ENCODE measurements at regions not wholly inside any gene's neighbourhood (a gene's known extent, or its start where the extent isn't known, plus 50 kb on each side); places are given as distances from the start of the nearest gene placed in this dataset.

- TF ChIP-seq GATA2 (IDR thresholded peaks at IDR 0.05; ENCODE audit: low read depth, low read length) = no peak
- TF ChIP-seq GATA3 (IDR thresholded peaks at IDR 0.05; ENCODE audit: low read depth, low read length) = no peak
Measured at GRCh38 chr9:79250806-79251205, 321.0 kb upstream of the TLE4 start.

All from SH-SY5Y (cell line).